Pons (tissue), 1 donor: ENCODE measurements at regions not wholly inside any gene's neighbourhood (a gene's known extent, or its start where the extent isn't known, plus 50 kb on each side); places are given as distances from the start of the nearest gene placed in this dataset.

Source experiments
- DNase-seq: peaks from one replicate; pipeline ENCODE4 v3.0.0-alpha.2; 2016; ENCODE audit warnings: low spot score

GRCh38 chr5:54367844-54368243, 57.5 kb upstream of the ARL15 start:
- no peak for DNase-seq

- no peak for DNase-seq
Observed at GRCh38 chr5:54366707-54367106, 56.3 kb upstream of the ARL15 start.

- no peak for DNase-seq
Observed at GRCh38 chr5:54363669-54364068, 53.3 kb upstream of the ARL15 start.

- DNase-seq = no peak
Observed at GRCh38 chr5:54362992-54363625, 52.7 kb upstream of the ARL15 start.

- no peak for DNase-seq
Observed at GRCh38 chr5:54362434-54362833, 52.1 kb upstream of the ARL15 start.

GRCh38 chr5:54361691-54362411, 51.5 kb upstream of the ARL15 start:
- DNase-seq = no peak

GRCh38 chr5:54360925-54361662, 50.7 kb upstream of the ARL15 start:
- no peak for DNase-seq
